Neural crest cell (in vitro differentiated cells): ENCODE measurements at regions not wholly inside any gene's neighbourhood (a gene's known extent, or its start where the extent isn't known, plus 50 kb on each side); places are given as distances from the start of the nearest gene placed in this dataset.

Source experiments
- DNase-seq: peaks from one replicate; pipeline ENCODE4 v3.0.0; 2021; ENCODE audit warnings: low read depth, mixed read lengths, low spot score
- H3K27ac Mint-ChIP-seq: one replicate; pipeline ENCODE4 v1.8.0; 2021; ENCODE audit warnings: mild to moderate bottlenecking, mixed read lengths; ENCODE audit not compliant: unreplicated experiment
- H3K27me3 Mint-ChIP-seq: 2 replicates; pipeline ENCODE4 v1.8.0; 2021; ENCODE audit warnings: low read depth, mild to moderate bottlenecking, mixed read lengths
- H3K36me3 Mint-ChIP-seq: 2 replicates; pipeline ENCODE4 v1.8.0; 2021; ENCODE audit warnings: low read depth, mild to moderate bottlenecking, mixed read lengths
- H3K4me1 Mint-ChIP-seq: 2 replicates; pipeline ENCODE4 v1.8.0; 2021; ENCODE audit warnings: mixed read lengths
- H3K4me3 Mint-ChIP-seq: one replicate; pipeline ENCODE4 v1.8.0; 2021; ENCODE audit warnings: mild to moderate bottlenecking, mixed read lengths
- H3K9me3 Mint-ChIP-seq: 2 replicates; pipeline ENCODE4 v1.8.0; 2021; ENCODE audit warnings: mixed read lengths
- TF ChIP-seq, protein P1 (sequence below): fragments of 200-600 bp; sonication (generic); conservative IDR thresholded peaks from 2 replicates; pipeline ENCODE4 v1.5.0; 2021; ENCODE audit warnings: antibody characterized with exemption, mild to moderate bottlenecking

DNA sequence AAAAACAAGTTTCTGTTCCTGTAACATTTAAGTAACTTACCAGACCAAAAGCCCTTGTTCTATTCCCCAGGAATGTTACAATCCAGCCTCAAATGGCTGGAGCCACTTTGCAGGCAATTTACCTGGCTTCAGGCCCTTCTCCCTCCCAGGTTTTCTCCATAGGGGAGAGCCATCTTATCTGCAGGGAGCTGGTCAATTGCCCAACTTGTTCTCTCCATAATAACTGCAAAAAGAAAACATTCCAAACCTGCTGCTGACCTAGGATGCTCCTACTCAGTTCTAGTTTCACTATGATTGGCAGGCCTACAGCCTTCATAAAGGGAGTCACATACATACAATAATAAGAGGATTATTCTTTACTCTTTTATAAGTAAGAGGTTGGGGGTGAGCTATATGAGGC lies 670.7 kb downstream of the PCDH7 start:
- no peaks in the 10 kb centered on the region for H3K27me3 Mint-ChIP-seq
- H3K9me3 Mint-ChIP-seq = no peaks in the 10 kb centered on the region
- DNase-seq = no peak
- H3K4me3 Mint-ChIP-seq = no peak overlapping the region
- no peaks in the 10 kb centered on the region for H3K36me3 Mint-ChIP-seq
- no peak overlapping the region for H3K27ac Mint-ChIP-seq
- H3K4me1 Mint-ChIP-seq = no peaks in the 10 kb centered on the region
- TF ChIP-seq, protein P1, sequence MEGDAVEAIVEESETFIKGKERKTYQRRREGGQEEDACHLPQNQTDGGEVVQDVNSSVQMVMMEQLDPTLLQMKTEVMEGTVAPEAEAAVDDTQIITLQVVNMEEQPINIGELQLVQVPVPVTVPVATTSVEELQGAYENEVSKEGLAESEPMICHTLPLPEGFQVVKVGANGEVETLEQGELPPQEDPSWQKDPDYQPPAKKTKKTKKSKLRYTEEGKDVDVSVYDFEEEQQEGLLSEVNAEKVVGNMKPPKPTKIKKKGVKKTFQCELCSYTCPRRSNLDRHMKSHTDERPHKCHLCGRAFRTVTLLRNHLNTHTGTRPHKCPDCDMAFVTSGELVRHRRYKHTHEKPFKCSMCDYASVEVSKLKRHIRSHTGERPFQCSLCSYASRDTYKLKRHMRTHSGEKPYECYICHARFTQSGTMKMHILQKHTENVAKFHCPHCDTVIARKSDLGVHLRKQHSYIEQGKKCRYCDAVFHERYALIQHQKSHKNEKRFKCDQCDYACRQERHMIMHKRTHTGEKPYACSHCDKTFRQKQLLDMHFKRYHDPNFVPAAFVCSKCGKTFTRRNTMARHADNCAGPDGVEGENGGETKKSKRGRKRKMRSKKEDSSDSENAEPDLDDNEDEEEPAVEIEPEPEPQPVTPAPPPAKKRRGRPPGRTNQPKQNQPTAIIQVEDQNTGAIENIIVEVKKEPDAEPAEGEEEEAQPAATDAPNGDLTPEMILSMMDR = no peak

DNA sequence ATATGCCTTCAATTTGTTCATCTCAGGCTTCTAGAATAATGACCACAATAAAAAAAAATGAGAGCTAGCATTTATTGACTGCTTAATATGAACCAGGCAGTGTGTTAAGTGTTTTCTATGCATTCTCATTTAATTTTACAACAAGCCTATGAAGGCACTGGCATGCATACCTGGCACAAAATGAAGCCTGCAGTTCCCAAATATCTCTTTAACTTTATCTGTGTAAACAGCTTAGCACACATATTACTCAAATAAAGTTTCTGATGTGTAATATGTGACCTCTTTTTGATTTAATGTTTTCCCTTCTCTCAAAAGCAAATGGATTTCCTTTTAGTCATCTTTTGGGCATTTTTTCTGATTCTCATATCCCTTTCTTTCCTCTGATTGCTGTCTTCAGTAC lies 671.8 kb downstream of the PCDH7 start:
- Mint-ChIP-seq H3K27me3 (no peaks in the 10 kb centered on the region), H3K36me3 (no peaks in the 10 kb centered on the region), H3K4me3 (no peak overlapping the region), H3K4me1 (no peaks in the 10 kb centered on the region), H3K9me3 (no peaks in the 10 kb centered on the region), H3K27ac (no peak overlapping the region)
- TF ChIP-seq, protein P1 = no peak
- no peak for DNase-seq

DNA sequence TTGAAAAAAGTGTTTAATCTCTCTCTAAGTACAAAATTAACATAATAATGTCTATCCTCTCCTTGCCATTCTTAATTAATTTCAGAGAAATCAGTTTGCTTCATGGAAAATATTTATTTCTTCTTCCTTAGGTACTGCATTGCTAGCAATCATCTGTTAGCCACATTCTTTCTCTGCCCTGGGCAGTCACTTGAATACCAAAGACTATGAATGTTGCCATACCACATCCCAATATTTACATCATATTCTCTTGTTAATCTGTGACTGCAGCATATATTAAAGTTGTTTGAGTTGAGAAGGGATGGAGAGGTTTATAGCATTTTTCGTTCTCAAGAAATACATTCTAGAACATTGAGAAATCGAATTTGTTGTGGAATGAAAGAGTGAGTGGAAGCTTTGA lies 672.8 kb downstream of the PCDH7 start:
- Mint-ChIP-seq H3K4me1 (no peaks in the 10 kb centered on the region), H3K4me3 (no peak overlapping the region), H3K27me3 (no peaks in the 10 kb centered on the region), H3K36me3 (no peaks in the 10 kb centered on the region), H3K9me3 (no peaks in the 10 kb centered on the region), H3K27ac (no peak overlapping the region)
- TF ChIP-seq, protein P1 = no peak
- DNase-seq = no peak

DNA sequence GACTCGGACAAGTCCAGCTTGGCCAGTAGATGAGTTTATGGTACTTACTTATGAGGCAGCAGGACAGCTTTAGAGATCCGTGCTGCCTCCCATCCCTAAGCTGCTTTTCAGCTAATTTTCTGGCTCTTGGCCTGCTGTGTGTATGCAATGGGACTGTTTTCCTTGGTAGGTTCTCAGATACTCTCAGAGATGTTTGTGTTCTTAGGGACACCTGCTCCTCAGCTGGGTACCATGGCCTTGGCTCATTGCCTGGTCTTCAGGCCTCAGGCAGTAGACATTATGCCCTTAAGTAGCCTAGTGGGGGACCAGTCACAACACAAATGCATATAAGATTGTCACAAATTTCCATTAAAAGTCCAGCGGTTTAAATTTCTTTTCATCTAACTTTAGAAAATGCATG lies 688.0 kb downstream of the PCDH7 start:
- Mint-ChIP-seq H3K9me3 (no peaks in the 10 kb centered on the region), H3K4me3 (no peak overlapping the region), H3K27ac (no peak overlapping the region), H3K4me1 (no peaks in the 10 kb centered on the region), H3K36me3 (no peaks in the 10 kb centered on the region), H3K27me3 (no peaks in the 10 kb centered on the region)
- TF ChIP-seq, protein P1 = no peak
- DNase-seq = no peak

DNA sequence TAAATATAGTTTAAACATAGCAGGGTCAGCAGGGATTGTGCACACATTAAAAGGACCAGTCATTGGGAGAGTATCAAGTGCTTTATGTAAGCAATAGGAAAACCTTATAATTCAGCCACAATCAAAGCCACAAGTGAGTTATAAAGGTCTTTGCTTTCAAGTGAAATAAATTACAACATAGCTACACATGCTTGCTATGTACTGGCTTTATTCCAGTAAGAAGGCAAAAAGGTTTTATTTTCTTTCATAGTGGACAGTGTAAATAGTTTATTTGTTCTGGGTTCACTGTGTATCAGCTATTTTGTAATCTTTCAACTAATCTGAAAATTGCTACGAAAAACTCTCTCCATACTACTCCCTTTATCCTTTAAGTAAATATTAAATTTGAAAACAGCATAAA lies 691.4 kb downstream of the PCDH7 start:
- no peak overlapping the region for H3K27ac Mint-ChIP-seq
- H3K4me1 Mint-ChIP-seq = no peaks in the 10 kb centered on the region
- DNase-seq = no peak
- TF ChIP-seq, protein P1 = no peak
- H3K27me3 Mint-ChIP-seq = no peaks in the 10 kb centered on the region
- no peak overlapping the region for H3K4me3 Mint-ChIP-seq
- no peaks in the 10 kb centered on the region for H3K9me3 Mint-ChIP-seq
- H3K36me3 Mint-ChIP-seq = no peaks in the 10 kb centered on the region

DNA sequence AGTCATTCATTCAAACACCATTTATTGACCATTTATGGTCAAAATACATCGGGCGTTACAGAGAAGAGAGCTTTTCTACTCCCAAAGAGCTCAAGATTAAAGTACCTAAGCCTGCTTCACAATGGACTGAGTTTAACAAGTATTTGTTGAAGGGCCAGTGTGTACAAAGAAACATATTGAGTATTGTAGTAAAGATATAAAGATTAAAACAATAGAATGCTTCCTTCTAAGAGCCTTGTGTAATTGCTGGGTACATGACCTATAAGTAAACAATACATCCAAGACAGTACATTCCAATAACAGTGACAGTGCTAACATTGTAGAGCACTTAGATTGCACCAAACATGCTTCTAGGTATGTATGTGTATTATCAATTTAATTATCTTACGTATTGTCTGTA lies 695.5 kb downstream of the PCDH7 start:
- H3K27me3 Mint-ChIP-seq = no peaks in the 10 kb centered on the region

More for the DNA sequence above, 695.5 kb downstream of the PCDH7 start:
- no peak overlapping the region for H3K4me3 Mint-ChIP-seq
- TF ChIP-seq, protein P1 = no peak
- no peaks in the 10 kb centered on the region for H3K36me3 Mint-ChIP-seq
- no peak overlapping the region for H3K27ac Mint-ChIP-seq
- DNase-seq = no peak
- peaks cover 5% of the 10 kb centered on the region for H3K9me3 Mint-ChIP-seq
- H3K4me1 Mint-ChIP-seq = peaks cover 4% of the 10 kb centered on the region
